HCT116 (cell line): ENCODE measurements at regions not wholly inside any gene's neighbourhood (a gene's known extent, or its start where the extent isn't known, plus 50 kb on each side); places are given as distances from the start of the nearest gene placed in this dataset.

ENCODE experiments used
- ATAC-seq: fragments of 200-7000 bp; cut with Tn5 transposase; 2 replicates; pipeline ENCODE4 v1.9.1; 2020; ENCODE audit warnings: mild to moderate bottlenecking, moderate library complexity
- BruUV-seq: library from RNA; stranded (reverse); fragments of 400-500 nt; replicated peaks from 2 replicates; lab custom pipeline; 2021; lab: Mats Ljungman, UMichigan
- CTCF ChIA-PET: fragments of 300-600 bp; sonication (Branson Sonifier 250); formaldehyde crosslinking; loops from one replicate; lab custom pipeline; 2021; ENCODE audit warnings: antibody characterized with exemption; lab: Charles Lee
- POLR2A ChIA-PET: fragments of 300-600, 350-600 bp; sonication (Branson Sonifier 250); formaldehyde crosslinking; loops from one replicate; lab custom pipeline; 2021; ENCODE audit warnings: antibody characterized with exemption; lab: Charles Lee
- RAD21 ChIA-PET, 2 experiments: fragments of 300-600 bp; sonication (Branson Sonifier 250); formaldehyde crosslinking; loops; one replicate each; lab custom pipeline; 2023; ENCODE audit warnings: low total read pairs in 2 of 2; ENCODE audit not compliant: uncharacterized antibody in 2 of 2, unreplicated experiment in 2 of 2, low non-redundant PET in 1 of 2; lab: Charles Lee
- DNase-seq: peaks from one replicate; pipeline ENCODE4 v3.0.0-alpha.2; 2010; ENCODE audit warnings: low read depth, low spot score
- H2AFZ ChIP-seq: fragments of 200-600 bp; shearing (Covaris generic), sonication (generic); 2 replicates; pipeline ENCODE4 v1.6.1; 2017; ENCODE audit warnings: low read depth, mixed run types, mixed read lengths, antibody characterized with exemption, low read length; ENCODE audit not compliant: poor library complexity, severe bottlenecking
- H3K27ac ChIP-seq: 2 replicates; pipeline ENCODE4 v1.5.1; 2012; ENCODE audit warnings: low read depth, low read length
- H3K27me3 ChIP-seq: fragments of 200-600 bp; sonication (generic); 2 replicates; pipeline ENCODE4 v1.6.1; 2016; ENCODE audit warnings: mixed run types, low read length, mixed read lengths; ENCODE audit not compliant: insufficient read depth
- H3K36me3 ChIP-seq, 2 experiments: fragments of 200-500 bp in 1 of 2; fragments of 200-600 bp in 1 of 2; sonication (Bioruptor generic) in 1 of 2; sonication (generic) in 1 of 2; 2 replicates each; pipeline versions ENCODE4 v1.5.1 to v1.6.1; 2014 to 2016; ENCODE audit warnings: low read length in 2 of 2, inconsistent platforms in 1 of 2, mixed read lengths in 1 of 2, mixed run types in 1 of 2; ENCODE audit not compliant: insufficient read depth in 2 of 2, control insufficient read depth in 1 of 2
- H3K4me1 ChIP-seq, 2 experiments: fragments of 200-600 bp in 1 of 2; sonication (generic) in 1 of 2; 2 replicates each; pipeline versions ENCODE4 v1.5.1 to v1.6.1; 2012 to 2017; ENCODE audit warnings: low read length in 2 of 2, inconsistent platforms in 1 of 2, mild to moderate bottlenecking in 1 of 2, mixed read lengths in 1 of 2, mixed run types in 1 of 2, moderate library complexity in 1 of 2; ENCODE audit not compliant: insufficient read depth in 2 of 2, control insufficient read depth in 1 of 2
- H3K4me2 ChIP-seq: fragments of 200-600 bp; sonication (generic); 2 replicates; pipeline ENCODE4 v1.6.1; 2017; ENCODE audit warnings: mixed run types, low read length, mixed read lengths
- H3K4me3 ChIP-seq, 2 experiments: fragments of 200-600 bp in 1 of 2; sonication (generic) in 1 of 2; replicated peaks in 1 of 2; 2 replicates each; pipeline ENCODE4 v1.5.1; 2011 to 2016; ENCODE audit warnings: low read length in 2 of 2, control low read depth in 1 of 2, low read depth in 1 of 2, mild to moderate bottlenecking in 1 of 2, mixed read lengths in 1 of 2, mixed run types in 1 of 2
- H3K79me2 ChIP-seq: fragments of 200-600 bp; sonication (generic); 2 replicates; pipeline ENCODE4 v1.6.1; 2017; ENCODE audit warnings: mild to moderate bottlenecking, mixed run types, low read length, moderate library complexity, mixed read lengths; ENCODE audit not compliant: insufficient read depth
- H3K9ac ChIP-seq: fragments of 200-600 bp; sonication (generic); 2 replicates; pipeline ENCODE4 v1.6.1; 2016; ENCODE audit warnings: low read length, mixed read lengths
- H3K9me2 ChIP-seq: fragments of 200-600 bp; sonication (generic), shearing (Covaris generic); 2 replicates; pipeline ENCODE4 v1.6.1; 2017; ENCODE audit warnings: mixed run types, mild to moderate bottlenecking, moderate library complexity; ENCODE audit not compliant: insufficient read depth
- H3K9me3 ChIP-seq, 2 experiments: fragments of 200-500 bp in 1 of 2; fragments of 200-600 bp in 1 of 2; sonication (Bioruptor generic) in 1 of 2; sonication (generic) in 1 of 2; 2 replicates each; pipeline ENCODE4 v1.6.1; 2014 to 2017; ENCODE audit warnings: low read length in 2 of 2, mixed read lengths in 2 of 2, inconsistent platforms in 1 of 2, low read depth in 1 of 2, mild to moderate bottlenecking in 1 of 2, mixed run types in 1 of 2, moderate library complexity in 1 of 2; ENCODE audit not compliant: control insufficient read depth in 1 of 2, insufficient read depth in 1 of 2
- H4K20me1 ChIP-seq: fragments of 200-600 bp; sonication (generic), shearing (Covaris generic); 2 replicates; pipeline ENCODE4 v1.6.1; 2017; ENCODE audit warnings: mixed run types, mild to moderate bottlenecking, moderate library complexity; ENCODE audit not compliant: insufficient read depth
- CEBPB ChIP-seq: IDR thresholded peaks from 2 replicates; pipeline ENCODE4 v1.6.1; 2012; ENCODE audit warnings: low read depth
- EGR1 ChIP-seq: IDR thresholded peaks from 2 replicates; pipeline ENCODE4 v1.6.1; 2012; ENCODE audit warnings: low read depth
- EZH2 ChIP-seq: fragments of 200-600 bp; sonication (generic); IDR thresholded peaks from 2 replicates; pipeline ENCODE4 v1.6.1; 2017; ENCODE audit warnings: antibody characterized with exemption, mixed run types
- FOSL1 ChIP-seq: IDR thresholded peaks from 2 replicates; pipeline ENCODE4 v1.6.1; 2012; ENCODE audit warnings: low read depth
- JUND ChIP-seq: IDR thresholded peaks from 2 replicates; pipeline ENCODE4 v1.6.1; 2012
- POLR2A ChIP-seq: IDR thresholded peaks from 2 replicates; pipeline ENCODE4 v1.7.0; 2011; ENCODE audit warnings: borderline replicate concordance; ENCODE audit not compliant: insufficient read depth, insufficient read length; ENCODE audit errors: extremely low read depth
- POLR2AphosphoS5 ChIP-seq: IDR thresholded peaks from 2 replicates; pipeline ENCODE4 v1.6.1; 2011; ENCODE audit warnings: mild to moderate bottlenecking, low read depth, low read length, moderate library complexity
- SIN3A ChIP-seq: IDR thresholded peaks from 2 replicates; pipeline ENCODE4 v1.6.1; 2012; ENCODE audit warnings: low read depth
- SRF ChIP-seq: IDR thresholded peaks from 2 replicates; pipeline ENCODE4 v1.6.1; 2012; ENCODE audit warnings: low read depth
- YY1 ChIP-seq: IDR thresholded peaks from 2 replicates; pipeline ENCODE4 v1.6.1; 2011; ENCODE audit warnings: low read length, low read depth, moderate library complexity, mild to moderate bottlenecking; ENCODE audit not compliant: insufficient replicate concordance; ENCODE audit errors: extremely low read depth
- ZFX ChIP-seq: fragments of 450-650 bp; IDR thresholded peaks from 2 replicates; pipeline ENCODE4 v1.6.1; 2017
- ZNF274 ChIP-seq: fragments of 200-500 bp; sonication (Bioruptor generic); IDR thresholded peaks from 2 replicates; pipeline ENCODE4 v1.6.1; 2014; ENCODE audit warnings: mild to moderate bottlenecking, low read depth, low read length, inconsistent platforms
- intact Hi-C: fragments of 100-400 bp; cut with micrococcal nuclease; formaldehyde crosslinking; loops from 2 replicates; pipeline ENCODE4 v1.10.0; 2022
- TF ChIP-seq, protein P1 (sequence below): IDR thresholded peaks from 2 replicates; pipeline ENCODE4 v1.6.1; 2012
- TF ChIP-seq, protein P2 (sequence below): IDR thresholded peaks from 2 replicates; pipeline ENCODE4 v1.6.1; 2012; ENCODE audit warnings: low read depth
- TF ChIP-seq, protein P3 (sequence below): IDR thresholded peaks from 2 replicates; pipeline ENCODE4 v1.6.1; 2011; ENCODE audit warnings: mild to moderate bottlenecking, low read length, moderate library complexity; ENCODE audit not compliant: insufficient replicate concordance; ENCODE audit errors: extremely low read depth

DNA sequence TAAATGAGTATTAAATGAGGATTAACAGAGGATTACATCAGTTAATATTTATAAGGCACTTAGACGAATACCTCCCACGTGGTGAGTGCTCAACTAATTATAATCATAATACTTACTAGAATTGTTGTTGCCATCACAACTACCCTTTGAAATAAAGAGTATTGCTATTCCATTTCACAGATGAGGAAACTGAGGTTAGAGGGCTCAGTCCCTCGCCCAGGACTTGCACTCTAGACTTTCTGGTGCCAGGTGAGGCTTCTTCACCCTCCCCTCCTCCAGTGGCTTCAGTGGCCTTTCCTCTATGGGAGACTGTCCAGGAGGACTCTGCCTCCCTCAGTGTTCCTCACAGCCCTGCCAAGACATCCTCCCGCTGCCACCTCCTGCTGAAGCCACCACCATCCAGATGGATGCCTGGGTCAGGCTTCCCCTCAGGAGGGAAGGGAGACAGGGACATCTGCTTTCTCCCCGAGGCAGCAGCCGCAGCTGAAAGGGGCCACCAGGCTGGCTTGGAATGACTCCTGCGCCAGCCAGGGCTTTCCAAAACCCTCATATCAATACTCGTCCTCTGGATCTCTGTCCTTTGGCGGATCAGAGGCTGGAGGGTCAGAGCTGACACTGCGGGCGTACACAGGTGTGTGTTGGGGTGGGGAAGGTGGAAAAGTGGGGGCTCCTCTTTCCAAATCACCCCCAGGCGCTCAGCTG lies 580.1 kb downstream of the BUD13 start:
- ChIA-PET CTCF (no interaction called here), RAD21 (no interaction called here), POLR2A (no interaction called here)
- H2AFZ ChIP-seq, result no peak overlapping the region
- no peak overlapping the region for H3K4me2 ChIP-seq
- no peak overlapping the region for H3K9ac ChIP-seq
- H3K4me3 ChIP-seq, result no peak overlapping the region
- H3K27me3 ChIP-seq, result peaks cover 10% of the 10 kb centered on the region; the same call in 1 of the 2 replicates
- no TSS peak for BruUV-seq
- H3K4me1 ChIP-seq, result no peaks in the 10 kb centered on the region
- DNase-seq, result no peak
- TF ChIP-seq, protein P1, sequence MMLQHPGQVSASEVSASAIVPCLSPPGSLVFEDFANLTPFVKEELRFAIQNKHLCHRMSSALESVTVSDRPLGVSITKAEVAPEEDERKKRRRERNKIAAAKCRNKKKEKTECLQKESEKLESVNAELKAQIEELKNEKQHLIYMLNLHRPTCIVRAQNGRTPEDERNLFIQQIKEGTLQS, result no peak
- H3K36me3 ChIP-seq, result no peaks in the 10 kb centered on the region
- no peaks in the 10 kb centered on the region for H4K20me1 ChIP-seq
- intact Hi-C loops, result no loop called here
- H3K27ac ChIP-seq, result no peak overlapping the region
- ATAC-seq, result no peak
- no peaks in the 10 kb centered on the region for H3K9me2 ChIP-seq
- H3K79me2 ChIP-seq, result no peaks in the 10 kb centered on the region
- no peaks in the 10 kb centered on the region for H3K9me3 ChIP-seq

DNA sequence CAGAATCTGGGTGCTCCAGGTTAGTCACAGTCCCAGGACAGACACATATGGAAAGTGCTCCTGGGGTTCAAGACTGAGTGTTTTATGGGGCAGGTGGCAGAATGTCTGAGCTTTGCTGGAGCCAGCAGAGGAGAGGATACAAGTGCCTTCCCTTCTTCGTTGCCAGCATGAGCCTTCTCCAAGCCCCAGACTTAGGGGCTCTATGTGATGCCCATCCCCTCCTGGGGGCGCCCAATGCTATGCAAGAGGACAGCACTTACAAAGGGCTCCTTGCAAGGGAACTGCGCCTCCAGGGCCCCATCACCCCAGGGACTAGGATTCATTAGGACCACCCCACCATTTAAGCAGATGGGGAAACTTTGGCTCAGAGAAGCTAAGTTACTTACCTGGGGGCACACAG lies 581.9 kb downstream of the BUD13 start:
- Histone ChIP-seq H3K4me1 (no peaks in the 10 kb centered on the region), H3K4me2 (no peak overlapping the region), H3K36me3 (no peaks in the 10 kb centered on the region), H3K79me2 (no peaks in the 10 kb centered on the region), H3K9ac (no peak overlapping the region), H3K9me3 (no peaks in the 10 kb centered on the region), H3K4me3 (no peak overlapping the region), H2AFZ (no peak overlapping the region), H4K20me1 (no peaks in the 10 kb centered on the region), H3K9me2 (no peaks in the 10 kb centered on the region), H3K27ac (no peak overlapping the region), H3K27me3 (peaks cover 10% of the 10 kb centered on the region; the same call in 1 of the 2 replicates)
- ChIA-PET CTCF (no interaction called here), RAD21 (no interaction called here), POLR2A (no interaction called here)
- no peak for DNase-seq
- no peak for ATAC-seq
- BruUV-seq, result no TSS peak
- TF ChIP-seq SRF, result no peak
- TF ChIP-seq, protein P2, sequence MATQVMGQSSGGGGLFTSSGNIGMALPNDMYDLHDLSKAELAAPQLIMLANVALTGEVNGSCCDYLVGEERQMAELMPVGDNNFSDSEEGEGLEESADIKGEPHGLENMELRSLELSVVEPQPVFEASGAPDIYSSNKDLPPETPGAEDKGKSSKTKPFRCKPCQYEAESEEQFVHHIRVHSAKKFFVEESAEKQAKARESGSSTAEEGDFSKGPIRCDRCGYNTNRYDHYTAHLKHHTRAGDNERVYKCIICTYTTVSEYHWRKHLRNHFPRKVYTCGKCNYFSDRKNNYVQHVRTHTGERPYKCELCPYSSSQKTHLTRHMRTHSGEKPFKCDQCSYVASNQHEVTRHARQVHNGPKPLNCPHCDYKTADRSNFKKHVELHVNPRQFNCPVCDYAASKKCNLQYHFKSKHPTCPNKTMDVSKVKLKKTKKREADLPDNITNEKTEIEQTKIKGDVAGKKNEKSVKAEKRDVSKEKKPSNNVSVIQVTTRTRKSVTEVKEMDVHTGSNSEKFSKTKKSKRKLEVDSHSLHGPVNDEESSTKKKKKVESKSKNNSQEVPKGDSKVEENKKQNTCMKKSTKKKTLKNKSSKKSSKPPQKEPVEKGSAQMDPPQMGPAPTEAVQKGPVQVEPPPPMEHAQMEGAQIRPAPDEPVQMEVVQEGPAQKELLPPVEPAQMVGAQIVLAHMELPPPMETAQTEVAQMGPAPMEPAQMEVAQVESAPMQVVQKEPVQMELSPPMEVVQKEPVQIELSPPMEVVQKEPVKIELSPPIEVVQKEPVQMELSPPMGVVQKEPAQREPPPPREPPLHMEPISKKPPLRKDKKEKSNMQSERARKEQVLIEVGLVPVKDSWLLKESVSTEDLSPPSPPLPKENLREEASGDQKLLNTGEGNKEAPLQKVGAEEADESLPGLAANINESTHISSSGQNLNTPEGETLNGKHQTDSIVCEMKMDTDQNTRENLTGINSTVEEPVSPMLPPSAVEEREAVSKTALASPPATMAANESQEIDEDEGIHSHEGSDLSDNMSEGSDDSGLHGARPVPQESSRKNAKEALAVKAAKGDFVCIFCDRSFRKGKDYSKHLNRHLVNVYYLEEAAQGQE, result no peak
- no peak for TF ChIP-seq YY1
- no peak for TF ChIP-seq EZH2
- no peak for TF ChIP-seq POLR2AphosphoS5
- TF ChIP-seq SIN3A, result no peak
- TF ChIP-seq, protein P3, sequence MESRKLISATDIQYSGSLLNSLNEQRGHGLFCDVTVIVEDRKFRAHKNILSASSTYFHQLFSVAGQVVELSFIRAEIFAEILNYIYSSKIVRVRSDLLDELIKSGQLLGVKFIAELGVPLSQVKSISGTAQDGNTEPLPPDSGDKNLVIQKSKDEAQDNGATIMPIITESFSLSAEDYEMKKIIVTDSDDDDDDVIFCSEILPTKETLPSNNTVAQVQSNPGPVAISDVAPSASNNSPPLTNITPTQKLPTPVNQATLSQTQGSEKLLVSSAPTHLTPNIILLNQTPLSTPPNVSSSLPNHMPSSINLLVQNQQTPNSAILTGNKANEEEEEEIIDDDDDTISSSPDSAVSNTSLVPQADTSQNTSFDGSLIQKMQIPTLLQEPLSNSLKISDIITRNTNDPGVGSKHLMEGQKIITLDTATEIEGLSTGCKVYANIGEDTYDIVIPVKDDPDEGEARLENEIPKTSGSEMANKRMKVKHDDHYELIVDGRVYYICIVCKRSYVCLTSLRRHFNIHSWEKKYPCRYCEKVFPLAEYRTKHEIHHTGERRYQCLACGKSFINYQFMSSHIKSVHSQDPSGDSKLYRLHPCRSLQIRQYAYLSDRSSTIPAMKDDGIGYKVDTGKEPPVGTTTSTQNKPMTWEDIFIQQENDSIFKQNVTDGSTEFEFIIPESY, result no peak
- no peak for TF ChIP-seq POLR2A
- TF ChIP-seq, protein P1, result no peak
- TF ChIP-seq EGR1, result no peak
- TF ChIP-seq CEBPB, result no peak
- no peak for TF ChIP-seq FOSL1
- no peak for TF ChIP-seq JUND
- no peak for TF ChIP-seq ZNF274
- TF ChIP-seq ZFX, result no peak
- intact Hi-C loops, result no loop called here
